GM12892 (cell line): ENCODE measurements at regions not wholly inside any gene's neighbourhood (a gene's known extent, or its start where the extent isn't known, plus 50 kb on each side); places are given as distances from the start of the nearest gene placed in this dataset.

Experiments used
- POLR2A ChIP-seq: IDR thresholded peaks from 2 replicates; pipeline ENCODE4 v1.6.1; 2011; ENCODE audit warnings: low read depth, low read length, control low read depth
- POLR2AphosphoS5 ChIP-seq: IDR thresholded peaks from 2 replicates; pipeline ENCODE4 v1.6.1; 2011; ENCODE audit warnings: low read depth, low read length, control low read depth

DNA sequence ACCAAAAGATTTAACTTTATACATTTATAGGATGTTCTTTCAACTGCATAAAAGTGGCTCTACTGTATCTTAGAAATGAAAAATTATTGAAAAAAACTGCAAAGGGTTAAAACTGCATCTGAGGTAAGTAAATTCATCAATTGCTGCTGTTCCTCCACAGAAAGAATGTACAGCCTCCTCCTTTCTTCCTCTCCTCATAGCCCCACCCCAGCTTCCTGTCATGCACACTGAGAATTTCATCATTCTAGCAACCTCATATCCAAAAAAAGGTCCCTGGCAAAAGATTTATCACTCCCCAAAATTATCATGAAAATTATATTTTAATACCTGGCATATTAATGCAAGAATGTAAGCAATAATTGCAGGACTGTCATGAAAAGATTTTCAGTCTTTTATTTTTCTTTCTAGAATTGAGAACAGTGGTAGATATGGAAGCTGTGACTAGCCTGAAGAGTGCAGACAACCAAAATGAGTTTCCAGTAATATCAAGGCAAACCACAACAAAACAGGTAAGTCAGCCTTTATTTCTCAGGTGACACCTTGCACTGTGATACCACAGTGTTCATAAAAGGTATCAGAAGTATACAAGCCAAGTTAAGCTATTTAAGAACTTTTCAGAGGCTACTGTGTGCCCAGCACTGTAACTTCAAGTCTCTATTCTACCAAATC lies 110.8 kb downstream of the SUCLA2 start:
- TF ChIP-seq POLR2A (no peak), POLR2AphosphoS5 (no peak)
